C1 segment of cervical spinal cord (tissue), 14 donors: ENCODE measurements at regions not wholly inside any gene's neighbourhood (a gene's known extent, or its start where the extent isn't known, plus 50 kb on each side); places are given as distances from the start of the nearest gene placed in this dataset.

Experiments used
- DNase-seq, 14 donors: peaks; one replicate each; lab custom pipeline; 2025; lab: John Stamatoyannopoulos, UW

- DNase-seq, result no peak
Observed at GRCh38 chr7:26487780-26488515, 196.3 kb downstream of the SNX10 start.

- DNase-seq, result no peak
Observed at GRCh38 chr7:26489391-26489790, 197.7 kb downstream of the SNX10 start.

DNA sequence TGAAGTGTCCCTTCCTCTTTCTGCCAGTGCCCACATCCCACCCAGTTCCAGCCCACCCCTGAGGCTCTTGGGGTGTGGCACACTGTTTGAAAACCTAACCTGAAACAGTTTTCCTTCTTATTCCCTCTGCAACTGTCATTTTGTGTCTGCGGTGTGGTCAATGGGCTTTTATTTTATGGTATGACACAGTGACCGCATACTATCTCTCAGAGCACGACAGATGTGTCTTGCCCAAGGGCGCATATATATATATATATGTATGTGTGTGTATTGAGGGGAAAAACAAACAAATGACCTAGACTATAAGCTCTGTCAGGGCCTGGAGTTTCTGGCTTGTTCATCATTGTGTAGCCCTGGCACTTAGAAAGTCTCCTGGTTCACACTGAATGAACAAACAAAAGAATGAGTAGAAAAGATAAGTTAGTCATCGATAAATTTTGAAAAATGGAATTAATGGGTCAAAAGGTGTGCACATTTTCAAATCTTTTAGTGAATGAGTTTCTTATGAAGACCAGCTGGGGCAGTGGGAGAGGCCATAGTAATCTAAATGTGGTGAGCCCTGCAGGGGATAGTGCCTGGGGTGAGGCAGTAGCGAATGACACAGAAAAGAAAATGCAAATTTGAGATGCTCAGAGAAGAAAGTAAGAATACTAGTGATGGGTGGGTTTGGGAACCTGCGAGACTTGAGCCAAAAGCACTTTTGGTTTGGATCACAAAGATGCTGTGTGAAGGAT, 198.4 kb downstream of the SNX10 start:
- no peak for DNase-seq

DNA sequence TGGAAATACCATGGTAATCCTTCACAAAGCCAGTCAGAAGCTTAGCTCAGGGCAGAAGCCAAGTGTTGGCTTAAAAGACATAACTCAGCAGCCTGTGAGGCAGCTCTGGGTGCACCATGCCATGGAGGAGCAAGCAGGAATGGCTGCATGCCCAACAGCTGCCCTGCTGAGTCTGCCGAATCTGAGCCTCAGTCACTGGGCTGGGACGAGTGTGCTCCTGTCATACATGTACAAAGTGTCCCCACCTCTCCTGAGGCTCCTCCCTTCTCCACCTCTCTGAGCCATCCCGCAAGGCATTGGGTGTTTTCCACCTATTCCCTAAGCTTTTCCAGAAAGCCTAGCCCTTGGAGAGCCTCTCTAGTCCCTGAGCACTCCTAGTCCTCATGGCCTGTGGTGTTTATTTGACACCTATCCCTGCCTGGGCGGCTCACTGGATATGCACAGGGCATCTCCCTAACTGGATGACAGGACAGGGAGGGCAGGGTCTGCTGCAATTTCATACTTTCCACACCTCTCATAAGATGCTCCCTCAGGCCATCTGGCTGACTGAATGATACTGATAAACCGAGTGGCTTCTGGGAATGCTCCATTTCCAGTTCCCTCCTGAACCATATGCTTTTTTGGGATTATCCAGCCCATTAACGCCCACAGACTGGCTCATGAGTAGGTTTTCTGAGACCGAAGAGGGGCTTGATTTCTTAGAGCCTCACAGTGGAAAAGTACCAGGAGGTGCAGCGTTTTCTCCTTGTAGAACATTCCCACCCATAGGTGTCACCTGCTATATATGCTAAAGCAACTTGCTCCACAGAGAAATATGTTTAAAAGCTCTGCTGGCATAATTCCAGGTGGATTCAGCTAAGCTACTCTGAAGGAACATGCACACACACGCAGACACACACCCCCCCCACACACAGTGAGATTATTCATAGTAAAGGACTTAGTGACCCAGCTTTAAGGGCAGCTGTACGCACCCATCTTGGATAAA, 199.3 kb downstream of the SNX10 start:
- DNase-seq, result peak in 5 of 14 donors; percentile 5 to 63 (median 20)

DNA sequence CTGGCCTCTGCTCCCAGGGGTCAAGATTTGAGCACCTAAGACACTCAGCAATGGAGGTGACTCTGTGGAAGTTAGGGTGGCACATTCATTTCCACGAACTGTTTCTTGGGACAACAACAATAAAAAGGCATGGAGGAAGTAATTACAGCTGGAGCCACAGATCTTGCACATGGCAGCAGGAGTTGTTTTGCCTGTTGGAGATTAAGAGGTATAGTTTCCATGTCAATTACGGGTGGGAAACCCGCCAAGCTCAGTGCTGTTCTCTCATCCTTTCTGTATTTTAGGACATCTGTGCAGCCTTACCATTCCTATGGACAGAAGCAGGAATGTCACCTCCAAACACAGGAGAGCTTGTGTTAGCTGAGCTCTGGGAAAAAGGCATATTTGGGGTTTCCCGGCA, 201.2 kb downstream of the SNX10 start:
- DNase-seq, result peak in 1 of 14 donors; percentile 26

DNA sequence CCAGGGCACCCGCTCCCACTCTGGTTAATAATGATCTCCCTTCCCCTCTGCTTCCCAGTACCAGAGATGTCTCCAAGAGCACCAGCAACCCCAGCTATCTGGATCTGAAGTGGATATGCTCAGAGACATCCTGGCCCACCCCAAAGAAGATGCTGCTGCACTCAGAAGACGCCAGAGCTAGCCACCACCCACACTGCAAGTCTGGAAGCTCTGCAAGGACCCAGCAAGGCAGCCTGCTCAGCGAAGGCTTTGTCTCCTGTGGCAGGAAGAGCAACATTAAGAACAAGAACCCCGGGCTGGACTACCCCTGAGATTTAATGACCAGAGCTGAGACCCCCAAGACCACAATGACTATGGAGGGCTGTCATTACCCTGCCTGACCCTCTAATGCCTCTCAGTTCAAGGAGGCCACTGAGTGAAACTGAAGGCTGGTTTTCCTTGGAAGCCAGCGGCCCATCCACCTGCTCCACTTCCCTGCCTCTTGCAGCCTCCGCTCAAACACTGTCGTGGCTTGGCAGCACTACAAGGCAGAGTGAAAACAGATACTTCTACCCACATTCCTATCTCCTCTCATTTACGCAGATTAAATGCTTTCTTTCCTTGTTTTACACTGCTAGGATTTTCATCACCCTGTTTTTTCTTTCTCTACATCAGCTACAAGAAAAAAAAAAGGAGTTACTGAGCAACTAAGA, 202.2 kb downstream of the SNX10 start:
- no peak for DNase-seq

GRCh38 chr7:26495569-26495968, 203.9 kb downstream of the SNX10 start:
- DNase-seq, result no peak

- DNase-seq, result no peak
Observed at GRCh38 chr7:26497801-26498596, 206.3 kb downstream of the SNX10 start.

DNA sequence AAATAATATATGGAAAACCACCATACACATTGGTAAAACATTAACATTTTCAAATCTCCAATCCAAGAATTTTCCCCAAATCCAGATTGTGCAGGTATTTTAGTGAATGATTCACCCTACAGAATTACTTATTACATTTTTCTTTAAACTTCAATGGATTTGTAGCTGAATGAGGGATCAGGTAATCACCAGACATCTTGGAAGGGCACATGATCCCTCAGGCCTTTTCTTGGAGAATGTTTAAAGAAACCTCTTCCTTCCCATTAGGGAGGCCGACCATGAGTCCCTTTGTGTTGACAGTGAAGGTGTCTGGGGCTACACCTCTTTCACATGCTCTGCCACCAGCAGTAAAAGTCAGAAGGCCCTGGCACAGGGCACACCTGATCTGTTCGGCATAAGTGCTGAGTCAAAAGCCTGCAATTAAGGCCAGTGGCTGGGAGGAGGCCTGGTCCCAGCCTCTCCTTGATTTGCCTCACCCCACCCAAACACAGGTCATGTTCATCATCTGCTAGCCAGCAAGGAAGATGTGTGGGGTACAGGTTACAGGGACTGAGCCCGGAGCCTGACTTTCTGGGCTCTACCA, 207.7 kb downstream of the SNX10 start:
- DNase-seq, result no peak

DNA sequence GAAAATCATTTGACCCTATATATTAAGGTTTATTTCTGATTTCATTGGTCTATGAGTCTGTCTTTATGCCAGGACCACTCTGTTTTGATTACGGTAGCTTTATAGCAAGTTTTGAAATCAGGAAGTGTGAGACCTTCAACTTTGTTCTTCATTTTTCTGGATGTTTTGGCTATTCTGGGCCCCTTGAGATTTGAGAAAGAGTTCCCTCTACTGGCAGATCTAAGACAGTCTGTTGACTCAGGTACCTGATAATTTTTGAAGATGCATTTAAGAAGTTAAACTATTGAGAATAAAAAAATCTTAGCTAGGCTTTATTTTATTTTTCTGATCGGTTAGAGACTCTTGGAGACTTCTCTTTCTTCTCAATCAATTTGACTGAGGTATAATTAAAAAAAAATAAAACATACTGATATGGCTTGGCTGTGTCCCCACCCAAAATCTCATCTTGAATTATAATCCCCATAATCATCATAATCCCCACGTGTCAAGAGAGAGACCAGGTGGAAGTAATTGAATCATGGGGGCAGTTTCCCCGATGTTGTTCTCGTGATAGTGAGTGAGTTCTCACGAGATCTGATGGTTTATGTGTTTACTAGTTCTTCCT, 209.2 kb downstream of the SNX10 start:
- DNase-seq, result no peak

GRCh38 chr7:26504411-26505120, 212.9 kb downstream of the SNX10 start:
- DNase-seq, result no peak

DNA sequence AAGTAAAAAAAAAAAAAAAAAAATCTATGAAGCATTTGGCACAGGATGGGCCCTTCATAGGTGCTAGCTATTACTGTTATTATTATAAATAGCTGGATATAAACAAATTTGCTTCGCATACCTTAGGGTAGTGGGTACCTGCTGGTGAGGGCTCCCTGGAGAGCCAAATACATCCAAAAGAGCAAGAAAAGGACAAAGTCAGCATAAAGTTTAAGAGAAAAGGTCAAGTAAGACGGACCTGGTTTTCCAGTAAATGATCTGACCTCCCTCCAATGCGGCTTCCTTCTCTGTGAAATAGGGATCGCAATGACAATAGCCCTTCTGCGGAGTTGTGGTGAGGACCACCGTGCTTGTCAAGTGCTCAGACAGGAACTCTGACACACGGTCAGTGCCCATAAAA, 214.5 kb downstream of the SNX10 start:
- DNase-seq, result no peak

- peak in 1 of 14 donors; percentile 81 for DNase-seq
Observed at GRCh38 chr7:26507108-26507987, 215.7 kb downstream of the SNX10 start.

DNA sequence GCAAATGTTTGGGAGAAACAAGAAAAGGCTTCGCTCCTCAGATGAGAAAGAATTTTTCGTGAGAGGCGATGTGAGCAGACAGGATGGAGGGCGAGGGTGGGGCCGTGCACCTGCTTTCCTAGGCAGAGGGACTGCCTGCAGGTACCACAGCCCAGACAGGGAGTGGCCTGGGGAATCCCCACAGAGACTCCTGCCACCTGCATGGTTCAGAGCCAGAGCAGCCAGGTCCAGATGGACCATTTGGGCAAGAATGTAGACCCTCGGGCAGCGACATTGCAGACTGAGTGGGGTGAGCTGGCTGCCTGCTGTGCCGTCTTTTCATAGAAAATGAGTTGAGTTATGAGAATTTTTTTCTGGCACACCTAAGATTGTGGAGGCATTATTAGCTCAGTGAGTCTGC, 216.8 kb downstream of the SNX10 start:
- peak in 1 of 14 donors; percentile 60 for DNase-seq

DNA sequence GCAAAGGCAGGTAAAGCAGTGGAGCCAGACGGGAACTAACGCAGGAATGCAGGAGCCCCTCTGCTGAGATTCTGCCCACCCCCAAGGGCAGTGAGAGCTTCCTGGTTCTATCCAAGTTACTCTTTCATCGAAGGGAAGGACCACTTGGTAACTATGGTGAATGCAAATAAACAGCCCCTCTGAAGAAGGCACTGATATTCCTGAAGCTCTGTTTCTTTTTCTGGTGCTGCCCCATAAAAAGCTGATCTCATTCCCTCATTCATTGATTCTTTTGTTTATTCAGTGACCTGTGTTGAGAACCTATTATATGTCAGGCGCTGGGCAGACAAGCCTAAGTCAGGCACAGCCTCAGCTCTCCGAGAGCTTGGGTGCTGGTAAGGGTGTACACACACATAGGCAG, 217.3 kb downstream of the SNX10 start:
- no peak for DNase-seq

DNA sequence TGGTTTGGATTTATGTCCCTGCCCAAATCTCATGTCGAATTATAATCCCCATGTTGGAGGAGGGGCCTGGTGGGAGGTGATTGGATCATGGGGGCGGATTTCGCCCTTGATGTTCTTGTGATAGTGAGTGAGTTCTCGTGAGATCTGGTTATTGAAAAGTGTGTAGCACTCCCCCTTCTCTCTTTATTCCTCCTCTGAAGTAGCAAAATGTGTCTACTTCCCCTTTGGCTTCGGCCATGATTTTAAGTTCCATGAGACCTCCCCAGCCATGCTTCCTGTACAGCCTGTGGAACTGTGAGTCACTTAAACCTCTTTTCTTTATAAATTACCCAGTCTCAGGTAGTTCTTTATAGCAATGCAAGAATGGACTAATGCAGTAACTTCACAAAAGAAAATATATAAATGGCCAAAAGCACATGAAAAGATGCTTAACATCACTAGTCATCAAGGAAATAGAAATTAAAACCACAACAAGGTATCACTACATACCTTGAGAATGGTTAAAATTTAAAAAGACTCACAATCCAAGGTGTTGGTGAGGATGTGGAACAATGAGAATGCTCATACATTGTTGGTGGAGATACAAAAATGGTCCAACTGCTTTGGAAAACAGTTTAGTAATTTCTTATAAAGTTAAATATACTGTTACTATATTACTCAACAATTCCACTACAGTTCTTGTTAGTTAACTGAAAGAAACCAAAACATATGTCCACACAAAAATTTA, 218.7 kb downstream of the SNX10 start:
- no peak for DNase-seq

- no peak for DNase-seq
Observed at GRCh38 chr7:26511866-26512265, 220.2 kb downstream of the SNX10 start.
